ENCODE measurements at regions not wholly inside any gene's neighbourhood (a gene's known extent, or its start where the extent isn't known, plus 50 kb on each side); places are given as distances from the start of the nearest gene placed in this dataset.

DNA sequence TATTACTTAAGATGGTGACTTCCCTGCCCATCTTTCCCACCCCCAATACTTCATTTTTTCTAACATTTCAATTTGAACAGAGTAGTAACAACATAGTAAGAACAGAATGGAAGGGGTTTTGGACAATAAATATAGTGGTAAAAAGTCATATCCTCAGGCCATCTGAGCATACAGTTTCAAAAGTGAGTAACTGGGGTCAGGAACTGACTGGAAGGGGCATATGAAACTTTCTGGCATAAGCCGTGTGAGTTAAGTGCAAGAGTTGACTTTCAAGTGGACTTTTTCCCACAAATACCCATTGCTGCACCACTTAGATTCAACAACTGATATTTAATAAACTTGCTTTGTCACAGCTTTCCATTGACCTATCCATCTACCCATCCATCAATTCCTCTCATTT, 153.5 kb upstream of the IL12A start:
- DNase-seq = no peak

DNA sequence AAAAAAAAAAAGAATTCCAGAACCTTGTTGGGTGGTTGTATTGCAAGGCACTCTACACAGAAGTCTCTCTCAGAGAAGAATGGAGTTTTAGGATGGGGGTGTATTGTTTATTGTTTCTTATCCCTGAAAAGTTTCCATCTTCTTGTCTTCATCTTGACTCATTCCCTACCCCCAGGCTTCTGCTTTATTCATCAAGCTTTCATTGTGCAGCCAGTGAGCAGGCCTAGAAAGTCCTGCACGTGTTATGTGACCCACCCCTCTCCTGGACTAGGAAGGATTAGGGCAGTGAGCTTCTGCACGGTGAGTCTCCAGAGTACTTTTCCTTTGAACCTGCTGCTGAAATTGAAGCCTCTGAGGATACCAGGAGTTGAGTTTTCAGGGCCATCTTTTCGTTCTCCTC, 150.9 kb upstream of the IL12A start:
- no peak for DNase-seq

DNA sequence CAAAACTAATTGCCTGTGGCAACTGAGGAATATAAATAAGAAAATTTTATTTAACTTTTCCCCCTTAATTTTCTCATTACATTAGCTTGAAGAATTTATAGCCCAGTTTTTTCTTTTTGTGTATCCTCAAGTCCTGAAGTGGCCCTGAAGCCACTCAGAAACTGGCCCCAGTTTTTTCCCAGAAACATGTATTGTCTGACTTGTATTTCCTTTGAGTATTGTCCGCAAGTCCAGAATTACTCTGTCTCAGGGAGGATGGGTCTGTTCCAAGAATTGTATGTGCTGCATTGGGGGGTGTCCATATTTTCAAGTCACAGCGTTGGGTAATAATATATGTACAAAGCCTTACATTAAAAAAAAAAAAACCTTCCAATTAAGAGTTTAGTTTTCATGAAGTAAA, 149.7 kb upstream of the IL12A start:
- DNase-seq = no peak

DNA sequence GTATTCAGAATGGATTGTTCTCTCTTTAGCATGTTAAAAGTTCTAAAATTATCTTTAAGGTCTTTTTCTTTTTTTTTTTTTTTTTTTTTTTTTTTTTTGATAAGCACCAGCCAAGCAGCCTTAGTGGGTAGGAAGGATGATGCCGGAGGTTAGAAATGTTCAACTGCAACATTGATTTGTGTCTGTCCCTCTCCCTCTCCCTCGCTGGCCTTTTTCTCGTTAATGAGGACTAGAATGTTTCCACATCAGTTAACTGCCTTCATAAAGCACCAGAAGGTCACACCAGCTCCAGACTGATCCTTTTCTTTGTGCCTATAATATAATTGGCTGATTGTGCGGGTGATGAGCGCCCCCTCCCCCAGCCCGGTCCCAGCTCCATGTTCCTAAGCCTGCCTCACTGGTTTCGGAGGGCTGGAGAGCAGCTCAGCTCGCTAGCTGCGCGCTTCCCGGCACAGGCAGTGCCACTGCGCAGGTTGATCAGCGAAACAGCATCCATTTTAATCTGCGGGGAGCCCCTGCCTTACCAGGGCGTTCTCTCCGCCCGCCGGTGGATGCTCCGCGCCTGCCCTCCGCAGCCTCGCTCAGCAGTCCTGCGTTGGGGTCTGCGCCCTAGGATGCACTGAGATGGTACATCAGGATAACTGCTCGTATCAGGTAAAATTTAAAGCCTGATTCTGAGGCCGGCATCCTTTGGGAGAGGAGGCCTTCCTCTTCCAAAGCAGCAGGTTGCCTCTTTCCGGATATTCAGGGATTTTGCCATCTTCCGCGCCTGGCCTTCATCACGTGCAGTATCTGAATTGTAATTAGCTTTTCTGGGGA, 148.9 kb upstream of the IL12A start, which contains the start of gene SCHIP1:
SCHIP1 (plus strand) TSS at position 301 of the 819 bp plus-strand sequence.
- DNase-seq = no peak

DNA sequence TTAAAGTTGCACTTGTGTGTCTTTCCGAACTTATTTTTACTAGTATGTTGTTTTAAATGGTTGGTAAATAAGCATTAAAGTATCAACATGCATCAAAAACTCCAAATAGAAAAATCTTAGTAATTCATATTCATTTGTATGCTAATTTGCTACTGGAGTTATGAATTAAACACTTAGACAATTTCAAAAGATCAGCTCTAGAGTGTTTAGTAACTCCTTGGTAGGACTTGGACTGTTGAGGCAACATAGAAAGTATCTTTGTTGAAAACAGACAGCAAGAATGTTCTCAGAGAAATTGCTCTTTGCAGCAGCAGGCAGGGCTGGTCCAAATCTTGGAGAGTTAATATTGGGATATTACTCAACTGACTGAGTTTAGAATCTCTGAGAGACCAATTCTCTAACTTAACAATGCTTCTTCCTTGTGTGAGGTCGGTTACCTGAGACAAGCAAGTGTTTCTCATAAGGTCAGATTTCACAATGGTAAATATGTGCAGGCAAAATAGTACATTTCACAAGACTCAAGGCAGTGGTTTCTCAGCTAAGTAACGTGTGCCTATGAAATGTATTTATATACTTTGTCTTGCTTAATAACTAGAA, 147.8 kb upstream of the IL12A start:
- no peak for DNase-seq

DNA sequence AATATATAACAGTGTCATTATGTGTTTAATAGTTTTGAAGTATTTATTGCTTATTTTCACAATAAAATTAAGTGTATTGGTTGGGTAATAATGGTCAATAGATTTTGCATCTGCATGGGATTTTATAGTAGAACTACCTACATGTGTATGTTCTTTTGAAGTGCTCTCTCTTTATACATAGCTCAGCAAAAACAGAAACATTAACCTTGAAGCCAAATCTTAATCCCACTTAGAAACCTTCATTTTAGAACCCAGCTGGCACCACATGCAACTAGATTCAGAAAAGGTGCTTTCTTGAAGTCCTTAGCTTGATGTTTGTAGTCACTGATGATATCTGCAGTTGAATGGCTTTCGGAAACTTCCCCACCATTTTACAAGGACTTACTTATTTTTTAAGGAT, 146.9 kb upstream of the IL12A start:
- DNase-seq = no peak

DNA sequence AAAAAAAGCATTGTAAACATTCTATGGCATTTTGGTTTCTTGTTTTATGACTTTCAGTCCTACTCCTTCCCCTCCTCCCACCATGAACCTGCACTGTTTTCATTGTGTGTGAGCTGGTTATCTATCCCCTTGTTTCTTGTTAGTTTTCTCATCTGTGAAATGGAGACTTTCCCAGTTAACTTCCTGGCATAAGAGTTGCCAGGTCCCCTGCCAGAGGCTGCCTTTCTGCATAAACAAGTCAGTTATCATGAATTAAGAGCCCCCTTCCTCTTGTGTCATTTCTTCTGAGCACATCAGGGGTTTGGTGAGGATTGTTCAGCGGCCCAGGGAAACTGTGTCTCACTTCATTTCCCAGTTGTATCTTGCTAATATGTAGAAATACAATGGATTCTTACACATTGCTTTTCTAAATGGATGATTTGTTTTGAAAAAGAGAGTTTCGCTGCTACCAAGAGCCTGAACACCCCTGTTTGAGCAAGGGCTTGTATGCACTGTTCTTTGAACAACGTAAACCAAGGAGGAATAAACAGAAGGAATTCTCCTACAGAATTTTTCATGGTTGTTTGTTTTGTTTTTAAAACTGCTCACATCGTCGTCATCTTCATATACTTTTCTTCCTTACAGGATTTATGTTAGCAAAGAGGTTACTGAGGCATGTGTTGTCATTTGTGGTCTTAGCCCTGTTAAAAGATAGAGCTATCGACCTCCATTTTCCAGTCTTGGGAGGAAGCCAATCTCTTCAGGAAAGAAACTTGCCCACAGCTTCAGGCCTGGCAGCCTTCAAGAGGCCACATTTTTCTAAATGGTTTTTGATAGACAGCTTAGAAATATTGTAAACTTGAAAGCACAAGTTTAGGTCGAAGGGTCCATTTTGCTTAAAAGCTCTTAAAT, 144.6 kb upstream of the IL12A start:
- DNase-seq = no peak

DNA sequence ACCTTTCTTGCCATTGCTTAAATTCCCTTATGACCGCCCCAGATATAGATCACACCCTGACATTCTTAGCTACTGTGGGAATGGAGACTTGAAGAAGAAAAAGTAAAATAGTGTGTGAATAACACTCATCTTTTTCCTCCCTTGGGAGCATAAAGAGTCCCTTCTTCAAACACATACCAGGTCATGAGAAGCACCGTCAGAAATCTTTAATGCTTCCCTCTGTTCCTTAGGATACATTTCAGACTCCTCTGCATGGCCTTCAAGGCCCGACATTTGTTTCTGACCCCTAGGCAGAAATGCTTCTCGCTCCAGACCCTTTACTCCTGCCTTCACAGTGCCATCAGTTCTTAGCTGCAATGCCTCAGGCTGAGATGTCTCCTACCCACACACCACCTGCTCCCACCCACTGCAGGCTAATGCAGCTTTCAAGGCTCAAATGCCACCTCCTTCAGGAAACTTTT, 143.8 kb upstream of the IL12A start:
- DNase-seq = no peak

DNA sequence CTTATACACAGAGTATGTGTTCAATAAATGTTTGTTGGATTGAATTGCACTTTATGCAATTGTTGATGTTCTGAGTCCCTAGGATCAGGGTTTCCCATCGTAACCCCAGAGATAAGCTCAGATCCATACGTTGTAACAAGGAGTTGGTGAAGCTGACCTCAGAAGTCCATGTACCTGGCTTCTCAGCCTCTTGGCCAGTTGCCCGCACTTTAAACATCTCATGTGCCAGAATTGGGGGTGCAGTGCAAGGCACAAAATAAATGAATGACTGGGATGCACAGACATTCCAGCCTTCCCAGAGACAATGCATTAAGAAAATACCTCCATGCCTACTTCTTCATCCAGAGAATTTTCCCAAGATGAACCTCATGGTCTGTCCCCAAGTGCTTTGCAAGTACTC, 142.9 kb upstream of the IL12A start:
- DNase-seq = no peak

DNA sequence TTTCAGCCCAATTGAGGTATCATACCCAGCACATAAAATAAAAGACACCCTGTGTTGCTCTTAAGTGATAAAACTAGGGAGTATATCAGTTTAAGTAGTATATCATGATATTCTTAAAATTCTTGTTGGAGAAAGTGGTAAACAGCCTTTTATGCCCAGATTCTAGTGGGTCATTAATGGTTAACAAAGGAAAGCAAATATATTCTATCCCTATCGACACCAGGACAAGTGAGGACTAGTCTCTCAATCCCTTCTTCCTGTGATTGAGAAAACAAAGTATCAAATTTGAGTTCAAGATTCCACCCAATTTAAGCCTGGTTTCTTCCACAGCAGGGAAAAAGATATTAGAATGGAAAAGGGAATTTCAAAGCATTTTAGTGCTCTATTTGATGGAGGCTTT, 142.4 kb upstream of the IL12A start:
- no peak for DNase-seq

DNA sequence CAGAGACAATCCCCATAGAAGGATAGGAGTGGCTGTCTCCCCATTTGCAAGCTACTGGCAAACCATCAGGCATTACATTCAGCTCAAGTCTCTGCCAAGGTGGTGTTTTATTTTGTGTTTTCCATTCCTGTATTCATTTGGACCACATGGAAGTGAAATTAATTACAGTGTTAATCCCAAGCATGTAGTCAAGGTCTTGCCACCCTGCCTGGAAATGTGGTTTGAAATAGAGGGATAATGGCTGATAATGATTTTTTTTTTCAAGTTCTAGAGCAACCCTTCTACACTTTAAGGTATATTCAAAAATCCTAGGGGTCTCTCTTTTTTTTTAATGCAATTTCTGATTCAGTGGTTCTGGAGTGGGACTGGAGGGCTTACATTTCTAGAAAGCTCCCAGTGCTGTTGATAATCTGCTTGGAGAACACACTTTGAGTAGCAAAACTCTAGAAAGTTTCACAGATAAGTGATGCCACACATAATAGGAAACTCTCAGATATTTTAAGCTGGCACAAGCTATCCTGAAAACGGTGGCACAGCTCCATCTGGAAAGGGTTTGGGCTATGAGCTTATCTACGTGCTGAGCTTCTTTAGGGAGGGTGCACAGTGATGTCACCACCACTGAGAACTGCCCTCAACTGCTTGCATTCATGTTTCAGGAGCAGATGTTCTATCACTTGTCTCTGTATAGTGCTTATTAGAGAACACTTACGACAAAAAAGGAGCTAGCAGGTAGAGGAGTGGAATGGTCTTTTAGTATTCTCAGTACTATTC, 140.1 kb upstream of the IL12A start:
- no peak for DNase-seq

DNA sequence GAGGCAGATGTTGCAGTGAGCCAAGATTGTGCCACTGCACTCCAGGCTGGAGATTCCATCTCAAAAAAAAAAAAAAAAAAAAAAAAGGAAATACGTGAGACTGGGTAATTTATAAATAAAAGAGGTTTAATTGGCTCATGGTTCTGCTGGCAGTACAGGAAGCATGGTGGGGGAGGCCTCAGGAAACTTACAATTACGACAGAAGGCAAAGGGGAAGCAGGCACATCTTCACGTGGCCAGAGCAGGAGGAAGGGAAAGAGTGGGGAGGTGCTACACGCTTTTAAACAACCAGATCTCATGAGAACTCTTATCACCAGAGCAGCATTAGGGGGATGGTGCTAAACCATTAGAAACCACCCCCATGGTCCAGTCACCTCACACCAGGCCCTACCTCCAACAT, 138.2 kb upstream of the IL12A start:
- DNase-seq = no peak

DNA sequence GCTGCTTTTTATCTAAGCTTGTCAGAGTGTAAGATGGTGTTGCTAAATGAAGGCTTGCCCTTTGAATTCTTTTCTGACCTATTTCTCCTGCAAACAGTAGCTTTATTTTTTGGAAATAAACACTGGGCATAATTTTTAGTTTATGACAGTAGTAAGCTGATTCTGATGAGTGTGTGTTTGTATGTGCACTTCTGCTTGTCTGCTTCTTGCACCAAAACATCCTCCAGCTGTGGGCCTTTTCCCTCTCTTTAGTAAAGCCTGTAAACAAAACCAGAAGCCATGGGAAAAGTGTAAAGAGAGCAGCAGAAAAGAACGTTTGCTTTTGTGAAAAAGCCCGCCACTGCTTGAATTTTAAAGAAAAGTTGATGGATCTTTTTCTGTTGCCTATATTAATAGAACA, 136.4 kb upstream of the IL12A start:
- DNase-seq = no peak

DNA sequence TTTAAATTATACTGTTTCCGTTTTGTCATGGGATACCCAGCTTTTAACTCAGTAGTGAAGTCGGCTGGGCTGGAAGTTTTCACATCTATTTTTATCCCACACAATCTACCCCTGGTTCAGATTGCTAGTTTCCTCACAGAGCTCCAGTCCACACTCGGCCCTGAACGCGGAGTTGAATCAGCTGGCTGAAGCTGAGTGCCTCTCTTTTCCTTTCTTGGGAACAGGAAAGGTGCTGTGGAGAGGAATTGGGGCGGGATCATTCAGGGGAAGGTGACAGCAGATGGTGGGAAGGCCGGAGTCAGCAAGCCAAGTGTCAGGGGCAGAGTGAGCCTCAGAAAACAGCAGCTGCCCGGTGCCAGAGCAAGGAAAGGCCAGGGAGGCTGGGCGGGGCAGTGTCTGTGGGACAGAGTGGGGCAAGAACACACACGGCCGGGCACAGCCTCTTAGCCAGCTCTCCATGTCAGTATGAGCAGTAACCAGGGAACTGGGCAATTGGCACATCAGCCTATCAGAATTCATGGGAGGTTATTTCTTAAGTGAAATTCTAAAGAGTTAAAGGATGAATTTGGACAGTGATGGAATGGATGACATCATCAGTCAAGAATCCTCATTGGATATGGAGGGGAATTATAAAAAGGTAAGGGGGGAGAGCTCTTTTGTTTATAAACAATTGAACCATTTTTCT, 135.7 kb upstream of the IL12A start:
- DNase-seq = no peak

DNA sequence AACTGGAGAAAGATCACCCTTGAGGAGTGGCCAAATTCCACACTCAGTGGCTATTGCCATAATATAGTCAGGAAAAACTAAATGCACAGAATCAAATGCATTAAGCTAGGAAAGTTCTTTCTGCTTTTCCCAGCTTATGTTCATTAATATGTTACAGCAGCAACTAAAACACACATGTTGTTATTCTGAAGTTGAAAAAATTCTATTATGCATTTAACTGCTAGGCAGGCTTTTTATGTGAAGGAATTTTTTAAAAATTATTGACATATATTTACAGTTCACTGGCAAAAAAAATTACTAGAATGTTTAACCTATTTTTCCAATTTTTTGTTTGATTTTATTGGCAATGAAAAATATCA, 135.2 kb upstream of the IL12A start:
- DNase-seq = no peak

DNA sequence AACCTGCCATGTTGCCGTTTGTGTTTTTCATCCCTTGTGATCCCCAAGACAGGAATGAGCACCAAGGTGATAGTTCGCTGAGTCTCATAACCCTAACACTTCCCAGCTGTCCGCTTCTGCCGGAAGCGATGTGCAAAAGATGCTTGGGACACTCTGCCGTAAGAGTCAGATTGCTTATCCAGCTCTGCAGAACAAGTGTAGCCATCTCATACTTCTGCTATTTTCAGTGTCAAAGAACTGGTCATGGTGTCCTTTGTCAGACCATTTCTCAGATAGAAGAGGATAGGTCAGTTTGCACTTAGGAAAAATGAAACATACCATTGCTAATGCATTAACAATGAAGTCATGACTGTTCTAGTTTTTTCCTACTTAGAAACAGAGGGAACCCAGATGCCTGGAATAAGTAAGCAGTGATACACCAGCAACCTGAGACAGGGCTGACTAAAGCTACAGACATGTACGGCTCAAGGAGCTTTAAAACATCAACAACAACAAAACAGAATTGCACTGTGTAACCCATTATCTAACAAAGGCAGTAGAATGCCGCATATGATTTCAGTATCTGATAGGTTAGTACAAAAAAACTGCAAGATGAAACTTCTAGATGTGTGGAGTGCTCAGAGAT, 134.0 kb upstream of the IL12A start:
- DNase-seq = no peak

DNA sequence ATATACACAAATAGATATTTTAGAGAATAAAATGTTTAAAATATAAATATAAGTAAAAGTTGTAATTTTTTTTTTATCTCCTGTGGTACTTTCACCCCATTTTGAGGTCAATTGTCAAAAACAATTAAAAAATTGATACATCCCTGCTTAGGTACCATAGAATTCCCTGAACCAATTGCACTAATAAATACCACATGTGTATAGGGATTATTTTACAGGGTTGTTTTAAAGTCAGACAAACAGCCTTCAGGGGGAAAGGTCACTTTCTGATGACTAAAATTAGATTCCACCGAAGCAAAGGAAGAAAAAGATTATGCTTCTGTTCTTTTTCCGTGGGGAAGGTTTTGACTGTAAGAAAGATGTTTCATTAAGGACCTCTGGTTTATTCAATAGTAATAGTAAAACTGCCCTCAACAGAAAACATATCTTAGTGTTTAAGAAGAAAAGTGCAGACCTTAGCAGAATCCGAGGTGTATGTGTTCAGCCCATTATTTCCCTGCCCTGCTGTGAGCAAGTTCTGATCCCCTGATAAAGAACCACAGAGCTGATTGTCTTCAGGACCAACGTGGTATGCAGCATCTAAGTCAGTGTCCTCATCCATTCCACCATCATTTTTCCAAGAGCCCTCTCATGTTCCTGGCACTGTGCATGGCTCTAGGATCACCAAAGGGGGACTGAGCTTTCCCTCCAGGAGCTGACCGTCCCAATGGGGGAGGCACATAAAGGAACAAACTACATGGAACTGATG, 132.9 kb upstream of the IL12A start:
- no peak for DNase-seq

DNA sequence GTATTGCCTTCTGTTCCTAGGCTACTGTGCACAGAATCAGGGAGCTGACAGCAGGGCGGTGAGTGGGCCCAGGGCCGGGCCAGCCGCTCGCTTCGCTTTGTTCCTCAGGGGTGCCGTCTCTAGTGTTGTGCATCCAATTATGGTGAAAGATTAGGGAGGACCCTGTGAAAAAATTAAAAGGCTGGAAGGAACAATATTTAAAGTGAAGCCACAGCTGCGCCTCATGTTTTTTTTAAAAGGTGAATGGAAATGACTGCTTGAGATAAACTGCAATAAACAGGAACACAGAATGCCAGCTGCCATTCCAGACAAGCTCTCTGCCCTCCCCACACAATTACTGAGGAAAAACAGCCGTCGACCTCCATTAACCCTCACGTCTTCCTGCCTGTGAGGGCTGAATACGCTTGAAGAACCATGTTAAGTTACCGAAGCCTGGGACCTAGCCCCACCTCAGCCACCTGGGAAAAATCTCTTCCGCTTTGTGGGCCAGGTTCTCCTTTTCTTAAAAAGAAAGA, 132.0 kb upstream of the IL12A start:
- no peak for DNase-seq

DNA sequence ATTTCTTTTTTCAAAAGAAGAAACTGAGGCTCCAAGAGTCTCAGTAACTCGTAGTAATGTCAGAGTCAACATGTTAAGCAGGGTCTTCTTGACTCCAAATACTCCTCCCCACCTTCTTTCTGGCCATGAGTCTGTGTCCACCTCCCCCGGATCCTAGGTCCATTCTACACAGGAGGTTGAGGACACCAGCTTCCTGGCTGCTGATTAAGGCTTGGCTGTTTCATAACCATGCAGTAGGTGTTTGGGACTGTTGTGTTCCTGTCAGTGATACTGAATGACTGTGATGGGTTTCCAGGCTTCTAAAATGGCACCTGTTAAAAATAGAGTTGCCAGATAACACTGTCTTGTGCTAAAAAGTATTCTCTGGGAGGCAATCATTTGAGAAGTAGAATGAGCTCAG, 130.8 kb upstream of the IL12A start:
- DNase-seq = no peak

DNA sequence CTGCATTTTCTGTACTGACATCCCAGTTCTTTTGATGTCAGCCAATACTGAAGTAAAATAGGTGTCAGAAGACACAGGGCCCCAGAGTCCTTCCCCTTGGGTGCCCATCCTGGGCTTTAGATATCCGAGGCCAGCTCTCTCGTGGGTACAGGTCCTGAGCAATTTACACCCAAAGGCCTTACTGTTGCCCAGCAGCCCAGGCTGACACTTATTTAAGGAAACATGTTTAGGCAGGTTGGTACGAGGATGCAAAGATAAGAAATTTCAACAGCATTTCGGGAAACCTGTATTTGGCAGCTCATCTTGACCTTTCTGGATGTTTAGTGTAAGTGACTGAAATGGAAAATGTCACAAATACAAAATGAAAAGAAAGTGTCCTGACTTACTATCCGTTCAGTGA, 130.0 kb upstream of the IL12A start:
- DNase-seq = no peak

DNA sequence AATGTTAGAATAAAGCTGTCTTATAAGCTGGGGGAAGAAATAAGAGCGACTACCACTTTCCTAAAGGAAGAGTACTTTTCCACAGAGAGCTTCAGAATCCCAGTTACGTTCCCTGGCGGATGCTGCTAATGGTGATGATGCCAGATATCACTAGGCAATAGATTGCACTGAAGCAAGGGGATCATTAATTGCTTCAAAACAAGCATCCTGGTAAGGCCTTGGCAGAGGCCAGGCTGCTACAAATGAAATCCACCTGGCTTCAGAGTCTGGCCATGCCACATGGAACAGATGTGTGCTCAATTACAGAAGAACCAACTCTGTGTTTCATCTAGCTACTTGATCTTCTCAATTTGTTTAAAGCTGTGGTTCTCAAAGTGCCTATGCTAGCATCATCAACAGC, 129.2 kb upstream of the IL12A start:
- peak; percentile 67 for DNase-seq

All from DMS79 (cell line).